ENCODE measurements at regions not wholly inside any gene's neighbourhood (a gene's known extent, or its start where the extent isn't known, plus 50 kb on each side); places are given as distances from the start of the nearest gene placed in this dataset.

GRCh38 chr2:226115832-226116200 lies 683.8 kb downstream of the IRS1 start:
- peak; percentile 17 for DNase-seq
- peak overlapping the region; percentile 63 for H3K4me2 ChIP-seq (ENCODE audit: unreplicated experiment)
- H3K9ac ChIP-seq = no peak overlapping the region

GRCh38 chr2:226115102-226115831 lies 684.4 kb downstream of the IRS1 start:
- H3K27me3 ChIP-seq (replicated peaks; ENCODE audit: insufficient read depth) = no peaks in the 10 kb centered on the region
- no peak overlapping the region for H2AFZ ChIP-seq
- H4K20me1 ChIP-seq (ENCODE audit: insufficient read depth) = no peaks in the 10 kb centered on the region
- WGBS, 2 experiments (ENCODE audit: low coverage in 1 of 2, low lambda C conversion rate in 2 of 2, missing lambda C conversion rate in 2 of 2) = 23 to 30% methylated on average over 3 of the region's 3 CpGs
- no peak for TF ChIP-seq EZH2phosphoT487 (IDR thresholded peaks at IDR 0.05; ENCODE audit: insufficient read depth, low read depth)
- TF ChIP-seq EZH2 (IDR thresholded peaks at IDR 0.05; ENCODE audit: insufficient read depth, poor library complexity, severe bottlenecking) = no peak
- H3K9ac ChIP-seq = no peak overlapping the region
- H3K4me2 ChIP-seq (ENCODE audit: unreplicated experiment) = peak overlapping the region; percentile 63
- peaks cover 53% of the 10 kb centered on the region for H3F3A ChIP-seq (ENCODE audit: insufficient read depth)
- H3K79me2 ChIP-seq (ENCODE audit: insufficient read depth) = no peaks in the 10 kb centered on the region
- in situ Hi-C loops (cut with MboI) = no loop called here
- peaks cover 49% of the 10 kb centered on the region for H3K4me1 ChIP-seq (ENCODE audit: insufficient read depth)
- DNase-seq = peak; percentile 95
- peak overlapping the region; percentile 21; the same call in 1 of the 2 replicates for H3K4me3 ChIP-seq
- H3K9me3 ChIP-seq (ENCODE audit: low read depth) = no peaks in the 10 kb centered on the region
- no peaks in the 10 kb centered on the region for H3K36me3 ChIP-seq (ENCODE audit: low read depth)
- H3K9me2 ChIP-seq (ENCODE audit: insufficient read depth) = no peaks in the 10 kb centered on the region
- H3K27ac ChIP-seq = peak overlapping the region; percentile 49

More at GRCh38 chr2:226115832-226116200, 683.8 kb downstream of the IRS1 start:
- Histone ChIP-seq H2AFZ (no peak overlapping the region), H3K9me2 (ENCODE audit: insufficient read depth) (no peaks in the 10 kb centered on the region), H3K9me3 (ENCODE audit: low read depth) (no peaks in the 10 kb centered on the region), H3K79me2 (ENCODE audit: insufficient read depth) (no peaks in the 10 kb centered on the region), H3K27me3 (replicated peaks; ENCODE audit: insufficient read depth) (no peaks in the 10 kb centered on the region), H3K4me3 (no peak overlapping the region), H4K20me1 (ENCODE audit: insufficient read depth) (no peaks in the 10 kb centered on the region), H3F3A (ENCODE audit: insufficient read depth) (peaks cover 54% of the 10 kb centered on the region), H3K4me1 (ENCODE audit: insufficient read depth) (peaks cover 49% of the 10 kb centered on the region), H3K27ac (peak overlapping the region; percentile 49), H3K36me3 (ENCODE audit: low read depth) (no peaks in the 10 kb centered on the region)
- TF ChIP-seq EZH2phosphoT487 (IDR thresholded peaks at IDR 0.05; ENCODE audit: insufficient read depth, low read depth) (no peak), EZH2 (IDR thresholded peaks at IDR 0.05; ENCODE audit: insufficient read depth, poor library complexity, severe bottlenecking) (no peak)
- in situ Hi-C loops (cut with MboI) = no loop called here
- WGBS, 2 experiments (ENCODE audit: low coverage in 1 of 2, low lambda C conversion rate in 2 of 2, missing lambda C conversion rate in 2 of 2) = 35 to 40% methylated on average over 1 of the region's 1 CpG

- DNase-seq = no peak
- Histone ChIP-seq H4K20me1 (ENCODE audit: insufficient read depth) (no peaks in the 10 kb centered on the region), H3K79me2 (ENCODE audit: insufficient read depth) (no peaks in the 10 kb centered on the region), H3K27ac (no peak overlapping the region), H3F3A (ENCODE audit: insufficient read depth) (peaks cover 45% of the 10 kb centered on the region), H3K27me3 (replicated peaks; ENCODE audit: insufficient read depth) (no peaks in the 10 kb centered on the region), H3K4me1 (ENCODE audit: insufficient read depth) (peaks cover 46% of the 10 kb centered on the region), H3K9me3 (ENCODE audit: low read depth) (no peaks in the 10 kb centered on the region), H3K9ac (no peak overlapping the region), H2AFZ (no peak overlapping the region), H3K9me2 (ENCODE audit: insufficient read depth) (no peaks in the 10 kb centered on the region), H3K36me3 (ENCODE audit: low read depth) (no peaks in the 10 kb centered on the region), H3K4me3 (no peak overlapping the region), H3K4me2 (ENCODE audit: unreplicated experiment) (peak overlapping the region; percentile 63)
- in situ Hi-C loops (cut with MboI) = no loop called here
- TF ChIP-seq EZH2 (IDR thresholded peaks at IDR 0.05; ENCODE audit: insufficient read depth, poor library complexity, severe bottlenecking) (no peak), EZH2phosphoT487 (IDR thresholded peaks at IDR 0.05; ENCODE audit: insufficient read depth, low read depth) (no peak)
- 92 to 95% methylated on average over 5 of the region's 5 CpGs for WGBS, 2 experiments (ENCODE audit: low coverage in 1 of 2, low lambda C conversion rate in 2 of 2, missing lambda C conversion rate in 2 of 2)
Observed at GRCh38 chr2:226114436-226114835, 685.2 kb downstream of the IRS1 start.

- Histone ChIP-seq H3K27me3 (replicated peaks; ENCODE audit: insufficient read depth) (no peaks in the 10 kb centered on the region), H3F3A (ENCODE audit: insufficient read depth) (no peaks in the 10 kb centered on the region), H3K4me3 (no peak overlapping the region), H3K36me3 (ENCODE audit: low read depth) (no peaks in the 10 kb centered on the region), H3K27ac (no peak overlapping the region), H3K4me2 (ENCODE audit: unreplicated experiment) (no peak overlapping the region), H2AFZ (no peak overlapping the region), H4K20me1 (ENCODE audit: insufficient read depth) (no peaks in the 10 kb centered on the region), H3K9ac (no peak overlapping the region), H3K4me1 (ENCODE audit: insufficient read depth) (no peaks in the 10 kb centered on the region), H3K9me3 (ENCODE audit: low read depth) (no peaks in the 10 kb centered on the region), H3K79me2 (ENCODE audit: insufficient read depth) (no peaks in the 10 kb centered on the region), H3K9me2 (ENCODE audit: insufficient read depth) (no peaks in the 10 kb centered on the region; the same call in 1 of the 2 replicates)
- no peak for DNase-seq
- TF ChIP-seq EZH2phosphoT487 (IDR thresholded peaks at IDR 0.05; ENCODE audit: insufficient read depth, low read depth) (no peak), EZH2 (IDR thresholded peaks at IDR 0.05; ENCODE audit: insufficient read depth, poor library complexity, severe bottlenecking) (no peak)
- 0 to 8% methylated on average over 1 of the region's 1 CpG for WGBS, 2 experiments (ENCODE audit: low coverage in 1 of 2, low lambda C conversion rate in 2 of 2, missing lambda C conversion rate in 2 of 2)
- in situ Hi-C loops (cut with MboI) = no loop called here
Observed at GRCh38 chr2:226098861-226099745, 699.6 kb downstream of the NYAP2 start.

Measured in GM23248 (cell line).